ENCODE measurements at regions not wholly inside any gene's neighbourhood (a gene's known extent, or its start where the extent isn't known, plus 50 kb on each side); places are given as distances from the start of the nearest gene placed in this dataset.

GRCh38 chr11:27277843-27278242 is 85.2 kb downstream of the CCDC34 start:
- no peak for TF ChIP-seq CTCF (conservative IDR thresholded peaks at IDR 0.05)
- no peak overlapping the region for H3K27ac ChIP-seq

- TF ChIP-seq CTCF (conservative IDR thresholded peaks at IDR 0.05), result no peak
Measured at GRCh38 chr11:27276141-27276540, 86.9 kb downstream of the CCDC34 start.

GRCh38 chr11:27274854-27275395 is 88.1 kb downstream of the CCDC34 start:
- no peak overlapping the region for H3K27ac ChIP-seq
- TF ChIP-seq CTCF (conservative IDR thresholded peaks at IDR 0.05), result no peak

More at GRCh38 chr11:27276141-27276540, 86.9 kb downstream of the CCDC34 start:
- no peak overlapping the region for H3K27ac ChIP-seq

GRCh38 chr11:27266125-27266524 is 96.9 kb downstream of the CCDC34 start:
- no peak for TF ChIP-seq CTCF (conservative IDR thresholded peaks at IDR 0.05)
- H3K27ac ChIP-seq, result no peak overlapping the region

GRCh38 chr11:27263986-27264385 is 99.0 kb downstream of the CCDC34 start:
- no peak for TF ChIP-seq CTCF (conservative IDR thresholded peaks at IDR 0.05)

GRCh38 chr11:27263046-27263445 is 100.0 kb downstream of the CCDC34 start:
- H3K27ac ChIP-seq, result no peak overlapping the region
- TF ChIP-seq CTCF (conservative IDR thresholded peaks at IDR 0.05), result no peak

More at GRCh38 chr11:27263986-27264385, 99.0 kb downstream of the CCDC34 start:
- no peak overlapping the region for H3K27ac ChIP-seq

- H3K27ac ChIP-seq, result no peak overlapping the region
- no peak for TF ChIP-seq CTCF (conservative IDR thresholded peaks at IDR 0.05)
Measured at GRCh38 chr11:27255447-27255828, 107.6 kb downstream of the CCDC34 start.

All from VCaP (cell line).